MM.1S (cell line): ENCODE measurements at regions not wholly inside any gene's neighbourhood (a gene's known extent, or its start where the extent isn't known, plus 50 kb on each side); places are given as distances from the start of the nearest gene placed in this dataset.

Experiments
- DNase-seq: peaks from one replicate; pipeline ENCODE4 v3.0.0-alpha.2; 2015
- H2AFZ ChIP-seq: fragments of 300-600 bp; sonication (generic); 2 replicates; pipeline ENCODE4 v1.6.0; 2016; ENCODE audit warnings: antibody characterized with exemption, low read length
- H3F3A ChIP-seq: fragments of 300-600 bp; sonication (generic); 2 replicates; pipeline ENCODE4 v1.6.1; 2016; ENCODE audit warnings: mild to moderate bottlenecking, antibody characterized with exemption, low read length, moderate library complexity, mixed read lengths; ENCODE audit not compliant: insufficient read depth
- H3K27ac ChIP-seq: fragments of 300-600 bp; sonication (generic); 2 replicates; pipeline ENCODE4 v1.5.1; 2016; ENCODE audit warnings: mild to moderate bottlenecking, low read length
- H3K27me3 ChIP-seq: fragments of 300-600 bp; sonication (generic); replicated peaks from 2 replicates; pipeline ENCODE4 v1.6.0; 2016; ENCODE audit warnings: low read length; ENCODE audit not compliant: insufficient read depth
- H3K36me3 ChIP-seq: fragments of 300-600 bp; sonication (generic); replicated peaks from 2 replicates; pipeline ENCODE4 v1.6.1; 2016; ENCODE audit warnings: mild to moderate bottlenecking, low read length, mixed read lengths; ENCODE audit not compliant: insufficient read depth
- H3K4me1 ChIP-seq: fragments of 300-600 bp; sonication (generic); 2 replicates; pipeline ENCODE4 v1.6.1; 2016; ENCODE audit warnings: low read length, mixed read lengths
- H3K4me2 ChIP-seq: fragments of 300-600 bp; sonication (generic); 2 replicates; pipeline ENCODE4 v1.6.0; 2016; ENCODE audit warnings: low read depth, low read length
- H3K4me3 ChIP-seq: fragments of 300-600 bp; sonication (generic); 2 replicates; pipeline ENCODE4 v1.5.1; 2016; ENCODE audit warnings: low read length, mixed read lengths
- H3K79me2 ChIP-seq: fragments of 300-600 bp; sonication (generic); 2 replicates; pipeline ENCODE4 v1.6.1; 2016; ENCODE audit warnings: mixed run types, low read length, mixed read lengths
- H3K9ac ChIP-seq: fragments of 300-600 bp; sonication (generic); 2 replicates; pipeline ENCODE4 v1.6.1; 2016; ENCODE audit warnings: low read length, mixed read lengths
- H3K9me2 ChIP-seq: fragments of 300-600 bp; sonication (generic); replicated peaks from 2 replicates; pipeline ENCODE4 v1.6.1; 2016; ENCODE audit warnings: mild to moderate bottlenecking, low read length, mixed read lengths; ENCODE audit not compliant: insufficient read depth
- H3K9me3 ChIP-seq: fragments of 300-600 bp; sonication (generic); replicated peaks from 2 replicates; pipeline ENCODE4 v1.6.1; 2016; ENCODE audit warnings: mild to moderate bottlenecking, low read length, mixed read lengths; ENCODE audit not compliant: insufficient read depth
- H4K20me1 ChIP-seq: fragments of 300-600 bp; sonication (generic); 2 replicates; pipeline ENCODE4 v1.6.1; 2016; ENCODE audit warnings: mild to moderate bottlenecking, low read length, moderate library complexity, mixed read lengths; ENCODE audit not compliant: insufficient read depth
- EZH2 ChIP-seq: fragments of 300-600 bp; sonication (generic); optimal IDR thresholded peaks from 2 replicates; pipeline ENCODE3; 2017; ENCODE audit warnings: low read depth, mild to moderate bottlenecking, antibody characterized with exemption, low read length, mixed read lengths
- EZH2phosphoT487 ChIP-seq: fragments of 300-600 bp; sonication (generic); IDR thresholded peaks from 2 replicates; pipeline ENCODE4 v1.6.1; 2018; ENCODE audit warnings: antibody characterized with exemption, low read length
- TF ChIP-seq, protein P1 (sequence below): fragments of 300-600 bp; sonication (generic); IDR thresholded peaks from 2 replicates; pipeline ENCODE4 v1.5.1; 2016; ENCODE audit warnings: antibody characterized with exemption, low read length, mixed read lengths

DNA sequence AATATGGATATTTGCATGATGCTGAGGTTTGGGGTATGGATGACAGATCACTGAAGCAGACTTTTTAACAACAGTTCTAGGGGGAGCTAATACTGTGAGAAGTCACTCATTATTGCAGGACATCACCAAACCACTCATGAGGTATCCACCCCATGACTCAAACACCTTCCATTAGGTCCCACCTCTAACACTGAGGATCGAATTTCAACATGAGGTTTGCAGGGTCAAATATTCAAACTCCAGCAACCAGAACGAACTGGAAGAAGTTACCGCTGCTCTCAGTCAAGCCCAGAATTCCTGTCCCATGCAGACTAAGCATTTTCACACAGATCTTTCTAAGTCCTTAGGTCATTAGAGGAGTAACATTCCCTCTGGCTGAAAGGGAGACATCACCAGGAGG lies 758.9 kb downstream of the UQCRFS1 start:
- no peaks in the 10 kb centered on the region for H3K4me1 ChIP-seq
- DNase-seq, result no peak
- no peak overlapping the region for H3K4me2 ChIP-seq
- no peaks in the 10 kb centered on the region for H3F3A ChIP-seq
- H3K27me3 ChIP-seq, result no peaks in the 10 kb centered on the region
- no peak overlapping the region for H2AFZ ChIP-seq
- no peaks in the 10 kb centered on the region for H3K9me3 ChIP-seq
- H3K4me3 ChIP-seq, result no peak overlapping the region
- no peaks in the 10 kb centered on the region for H3K36me3 ChIP-seq
- H3K9me2 ChIP-seq, result no peaks in the 10 kb centered on the region
- H3K79me2 ChIP-seq, result no peaks in the 10 kb centered on the region
- no peak overlapping the region for H3K27ac ChIP-seq
- TF ChIP-seq EZH2 (no peak), EZH2phosphoT487 (no peak)
- TF ChIP-seq, protein P1, sequence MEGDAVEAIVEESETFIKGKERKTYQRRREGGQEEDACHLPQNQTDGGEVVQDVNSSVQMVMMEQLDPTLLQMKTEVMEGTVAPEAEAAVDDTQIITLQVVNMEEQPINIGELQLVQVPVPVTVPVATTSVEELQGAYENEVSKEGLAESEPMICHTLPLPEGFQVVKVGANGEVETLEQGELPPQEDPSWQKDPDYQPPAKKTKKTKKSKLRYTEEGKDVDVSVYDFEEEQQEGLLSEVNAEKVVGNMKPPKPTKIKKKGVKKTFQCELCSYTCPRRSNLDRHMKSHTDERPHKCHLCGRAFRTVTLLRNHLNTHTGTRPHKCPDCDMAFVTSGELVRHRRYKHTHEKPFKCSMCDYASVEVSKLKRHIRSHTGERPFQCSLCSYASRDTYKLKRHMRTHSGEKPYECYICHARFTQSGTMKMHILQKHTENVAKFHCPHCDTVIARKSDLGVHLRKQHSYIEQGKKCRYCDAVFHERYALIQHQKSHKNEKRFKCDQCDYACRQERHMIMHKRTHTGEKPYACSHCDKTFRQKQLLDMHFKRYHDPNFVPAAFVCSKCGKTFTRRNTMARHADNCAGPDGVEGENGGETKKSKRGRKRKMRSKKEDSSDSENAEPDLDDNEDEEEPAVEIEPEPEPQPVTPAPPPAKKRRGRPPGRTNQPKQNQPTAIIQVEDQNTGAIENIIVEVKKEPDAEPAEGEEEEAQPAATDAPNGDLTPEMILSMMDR, result no peak
- no peaks in the 10 kb centered on the region for H4K20me1 ChIP-seq
- no peak overlapping the region for H3K9ac ChIP-seq

DNA sequence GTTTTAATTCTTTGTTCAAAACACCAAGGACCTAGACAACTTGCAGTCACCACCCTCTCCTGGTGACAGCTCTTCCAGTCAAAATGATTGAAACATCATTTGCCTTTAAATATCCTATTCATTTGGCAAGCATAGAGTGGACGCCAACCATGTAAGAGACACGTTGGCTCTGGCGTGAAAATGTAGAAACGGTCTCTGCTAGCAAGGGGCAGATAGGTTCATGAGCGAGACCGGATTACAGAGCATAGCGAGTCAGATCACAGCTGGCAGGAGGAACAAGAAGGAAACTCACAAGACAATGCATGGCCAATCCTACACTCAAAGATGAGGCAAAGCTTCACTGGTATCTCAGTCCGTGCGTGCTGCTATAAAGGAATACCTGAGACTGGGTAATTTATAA lies 759.5 kb downstream of the UQCRFS1 start:
- Histone ChIP-seq H2AFZ (no peak overlapping the region), H3K36me3 (no peaks in the 10 kb centered on the region), H3K9me2 (no peaks in the 10 kb centered on the region), H3F3A (no peaks in the 10 kb centered on the region), H3K9ac (no peak overlapping the region), H3K79me2 (no peaks in the 10 kb centered on the region), H4K20me1 (no peaks in the 10 kb centered on the region), H3K4me3 (no peak overlapping the region), H3K27ac (no peak overlapping the region), H3K27me3 (no peaks in the 10 kb centered on the region), H3K4me2 (no peak overlapping the region), H3K4me1 (no peaks in the 10 kb centered on the region), H3K9me3 (no peaks in the 10 kb centered on the region)
- TF ChIP-seq, protein P1, result no peak
- TF ChIP-seq EZH2phosphoT487 (no peak), EZH2 (no peak)
- DNase-seq, result no peak

DNA sequence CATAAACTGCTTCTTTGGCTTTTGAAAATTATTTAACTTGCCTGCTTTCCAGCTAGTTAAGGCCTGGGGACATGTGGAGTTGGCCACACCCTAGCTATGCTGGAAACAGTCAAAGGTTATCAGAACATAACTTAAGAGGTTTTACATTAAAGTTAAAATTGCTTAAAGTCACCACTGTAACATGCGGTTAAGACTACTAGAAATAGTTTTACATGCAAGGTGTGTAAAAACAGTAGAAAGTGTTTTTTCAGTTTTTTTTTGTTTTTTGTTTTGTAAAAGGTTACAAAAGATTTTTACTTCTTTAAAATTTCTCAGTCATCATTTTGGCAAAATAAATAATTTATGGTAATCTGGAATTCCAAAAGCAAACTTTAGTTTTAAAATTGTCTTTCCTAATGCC lies 763.1 kb downstream of the UQCRFS1 start:
- no peaks in the 10 kb centered on the region for H4K20me1 ChIP-seq
- no peak overlapping the region for H3K27ac ChIP-seq
- no peak overlapping the region for H3K9ac ChIP-seq
- H3K4me2 ChIP-seq, result no peak overlapping the region
- H3K4me1 ChIP-seq, result no peaks in the 10 kb centered on the region
- no peaks in the 10 kb centered on the region for H3K9me2 ChIP-seq
- no peaks in the 10 kb centered on the region for H3K27me3 ChIP-seq
- no peaks in the 10 kb centered on the region for H3F3A ChIP-seq
- no peaks in the 10 kb centered on the region for H3K36me3 ChIP-seq
- H3K4me3 ChIP-seq, result no peak overlapping the region
- no peak overlapping the region for H2AFZ ChIP-seq
- no peaks in the 10 kb centered on the region for H3K9me3 ChIP-seq
- TF ChIP-seq EZH2phosphoT487 (no peak), EZH2 (no peak)
- no peaks in the 10 kb centered on the region for H3K79me2 ChIP-seq
- DNase-seq, result no peak

DNA sequence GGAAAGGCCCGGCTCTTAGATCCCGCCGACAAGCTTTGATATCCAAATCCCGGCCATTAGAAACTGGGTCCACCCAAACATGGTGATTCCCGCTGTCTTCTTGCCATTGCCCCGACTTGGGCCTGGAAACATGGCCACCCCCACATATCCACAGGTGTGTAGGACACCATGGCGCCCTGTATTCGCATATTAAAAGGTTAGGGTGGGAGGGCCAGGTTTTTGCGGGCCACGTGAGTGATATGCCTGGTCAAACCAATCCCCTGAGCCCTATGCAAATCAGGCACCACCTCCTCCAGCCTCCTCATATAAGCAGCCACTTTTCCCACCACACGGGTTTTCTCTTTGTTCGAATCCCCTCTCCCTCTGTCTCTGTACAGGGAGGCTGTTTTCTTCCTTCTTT lies 766.4 kb downstream of the UQCRFS1 start:
- no peak overlapping the region for H3K4me3 ChIP-seq
- no peak overlapping the region for H2AFZ ChIP-seq
- no peaks in the 10 kb centered on the region for H3K27me3 ChIP-seq
- H3K9me3 ChIP-seq, result no peaks in the 10 kb centered on the region
- H3K36me3 ChIP-seq, result no peaks in the 10 kb centered on the region
- peaks cover 14% of the 10 kb centered on the region for H3K4me1 ChIP-seq
- no peaks in the 10 kb centered on the region for H3K79me2 ChIP-seq
- H3K9me2 ChIP-seq, result no peaks in the 10 kb centered on the region
- H3K9ac ChIP-seq, result no peak overlapping the region
- no peaks in the 10 kb centered on the region for H3F3A ChIP-seq
- no peak overlapping the region for H3K27ac ChIP-seq
- no peak overlapping the region for H3K4me2 ChIP-seq
- TF ChIP-seq, protein P1, result no peak
- TF ChIP-seq EZH2, result no peak
- TF ChIP-seq EZH2phosphoT487, result no peak
- no peaks in the 10 kb centered on the region for H4K20me1 ChIP-seq
- DNase-seq, result no peak
